ENCODE measurements at regions not wholly inside any gene's neighbourhood (a gene's known extent, or its start where the extent isn't known, plus 50 kb on each side); places are given as distances from the start of the nearest gene placed in this dataset.

DNA sequence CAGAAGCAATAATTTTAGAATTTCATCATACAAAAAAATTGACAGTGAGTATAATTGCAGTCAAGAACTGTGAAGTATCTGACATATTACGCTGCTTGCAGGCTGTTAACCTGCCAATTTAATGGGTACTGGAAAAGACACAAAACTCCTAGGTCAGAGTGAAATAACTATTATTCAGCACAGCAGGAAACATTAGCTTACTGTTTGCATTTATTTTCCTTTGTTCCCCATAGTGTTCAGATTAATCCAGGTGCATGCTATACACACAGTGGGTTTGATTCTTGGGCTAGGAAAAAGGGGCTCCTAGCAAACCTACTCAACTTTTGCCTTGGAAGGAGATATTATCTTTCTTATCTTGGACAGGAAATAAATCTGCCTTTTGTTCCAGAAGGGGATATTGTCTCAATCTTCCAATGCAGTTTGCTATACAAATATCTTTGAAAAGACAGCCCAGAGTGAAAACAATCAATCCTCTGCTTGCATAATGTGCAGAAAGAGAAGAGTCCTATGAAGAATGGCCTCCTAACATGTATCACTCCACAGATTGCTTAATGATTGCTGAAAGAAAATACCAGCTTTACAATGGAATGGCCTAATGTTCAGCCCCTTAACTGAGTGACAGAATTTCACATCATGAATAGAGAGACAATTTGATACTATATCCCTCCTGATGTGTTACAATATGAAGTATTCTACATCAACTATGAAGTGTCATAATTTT, 443.4 kb downstream of the TBC1D4 start:
- TF ChIP-seq POLR2AphosphoS5 (IDR thresholded peaks at IDR 0.05), result no peak
- TF ChIP-seq POLR2A (IDR thresholded peaks at IDR 0.05), result no peak
- TF ChIP-seq, protein P1, sequence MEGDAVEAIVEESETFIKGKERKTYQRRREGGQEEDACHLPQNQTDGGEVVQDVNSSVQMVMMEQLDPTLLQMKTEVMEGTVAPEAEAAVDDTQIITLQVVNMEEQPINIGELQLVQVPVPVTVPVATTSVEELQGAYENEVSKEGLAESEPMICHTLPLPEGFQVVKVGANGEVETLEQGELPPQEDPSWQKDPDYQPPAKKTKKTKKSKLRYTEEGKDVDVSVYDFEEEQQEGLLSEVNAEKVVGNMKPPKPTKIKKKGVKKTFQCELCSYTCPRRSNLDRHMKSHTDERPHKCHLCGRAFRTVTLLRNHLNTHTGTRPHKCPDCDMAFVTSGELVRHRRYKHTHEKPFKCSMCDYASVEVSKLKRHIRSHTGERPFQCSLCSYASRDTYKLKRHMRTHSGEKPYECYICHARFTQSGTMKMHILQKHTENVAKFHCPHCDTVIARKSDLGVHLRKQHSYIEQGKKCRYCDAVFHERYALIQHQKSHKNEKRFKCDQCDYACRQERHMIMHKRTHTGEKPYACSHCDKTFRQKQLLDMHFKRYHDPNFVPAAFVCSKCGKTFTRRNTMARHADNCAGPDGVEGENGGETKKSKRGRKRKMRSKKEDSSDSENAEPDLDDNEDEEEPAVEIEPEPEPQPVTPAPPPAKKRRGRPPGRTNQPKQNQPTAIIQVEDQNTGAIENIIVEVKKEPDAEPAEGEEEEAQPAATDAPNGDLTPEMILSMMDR (IDR thresholded peaks at IDR 0.05 in 8 of 11, conservative IDR thresholded peaks at IDR 0.05 in 3 of 11), result no peak
- Histone ChIP-seq H3K9me3 (peaks cover 0 to 41% (median 22%) of the 10 kb centered on the region in 8 donors), H3K4me1 (no peaks in the 10 kb centered on the region), H3K4me3 (no peak overlapping the region), H3K27ac (no peak overlapping the region), H3K36me3 (no peaks in the 10 kb centered on the region), H3K27me3 (replicated peaks in 1 of 7) (no peaks in the 10 kb centered on the region)
- WGBS, 5 donors, result 81 to 89% (median 87%) methylated on average over 1 of the region's 1 CpG
- intact Hi-C loops (cut with DNase I; ENCODE audit: low total_unique reads), result no loop called here
- DNase-seq, result no peak

GRCh38 chr13:75025956-75026355, 456.0 kb downstream of the TBC1D4 start:
- Histone ChIP-seq H3K27me3 (replicated peaks in 1 of 7) (no peaks in the 10 kb centered on the region), H3K9me3 (peaks cover 0 to 37% (median 10%) of the 10 kb centered on the region in 8 donors), H3K4me3 (no peak overlapping the region), H3K27ac (no peak overlapping the region), H3K4me1 (no peaks in the 10 kb centered on the region), H3K36me3 (no peaks in the 10 kb centered on the region)
- DNase-seq, result no peak
- intact Hi-C loops (cut with DNase I; ENCODE audit: low total_unique reads), result no loop called here
- WGBS, 5 donors, result 52 to 68% (median 56%) methylated on average over 2 of the region's 2 CpGs
- no peak for TF ChIP-seq POLR2A (IDR thresholded peaks at IDR 0.05)
- TF ChIP-seq, protein P1 (IDR thresholded peaks at IDR 0.05 in 8 of 11, conservative IDR thresholded peaks at IDR 0.05 in 3 of 11), result no peak
- no peak for TF ChIP-seq POLR2AphosphoS5 (IDR thresholded peaks at IDR 0.05)

DNA sequence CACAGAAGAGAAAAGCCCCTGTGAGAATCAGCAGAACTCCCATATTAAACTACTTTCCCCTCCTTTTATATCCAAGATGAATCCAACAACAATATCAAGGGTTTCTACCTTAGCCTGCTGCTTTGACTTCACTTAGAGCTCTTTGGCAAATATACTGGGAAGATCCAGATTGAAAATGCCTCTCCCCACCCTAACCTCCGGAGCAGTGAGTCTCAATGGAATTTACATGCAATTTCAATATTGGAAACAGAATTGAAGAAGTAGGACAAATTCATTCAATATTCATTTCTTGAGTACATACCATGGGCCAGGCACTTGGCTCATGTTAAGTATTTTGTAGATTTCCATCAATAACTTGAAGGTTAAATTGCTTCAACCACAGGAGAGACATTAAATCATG, 457.4 kb downstream of the TBC1D4 start:
- TF ChIP-seq POLR2AphosphoS5 (IDR thresholded peaks at IDR 0.05), result no peak
- TF ChIP-seq, protein P1 (IDR thresholded peaks at IDR 0.05 in 8 of 11, conservative IDR thresholded peaks at IDR 0.05 in 3 of 11), result no peak
- no peak for TF ChIP-seq POLR2A (IDR thresholded peaks at IDR 0.05)
- Histone ChIP-seq H3K27ac (no peak overlapping the region), H3K27me3 (replicated peaks in 1 of 7) (no peaks in the 10 kb centered on the region), H3K4me3 (no peak overlapping the region), H3K9me3 (peaks cover 0 to 29% (median 6%) of the 10 kb centered on the region in 8 donors), H3K4me1 (no peaks in the 10 kb centered on the region), H3K36me3 (no peaks in the 10 kb centered on the region)
- intact Hi-C loops (cut with DNase I; ENCODE audit: low total_unique reads), result no loop called here
- 79 to 92% (median 82%) methylated on average over 1 of the region's 1 CpG for WGBS, 5 donors
- DNase-seq, result no peak

- no peaks in the 10 kb centered on the region for H3K27me3 ChIP-seq (replicated peaks in 1 of 7)
- no peaks in the 10 kb centered on the region for H3K36me3 ChIP-seq
- H3K4me1 ChIP-seq, result no peaks in the 10 kb centered on the region
- TF ChIP-seq POLR2A (IDR thresholded peaks at IDR 0.05) (no peak), POLR2AphosphoS5 (IDR thresholded peaks at IDR 0.05) (no peak)
- TF ChIP-seq, protein P1 (IDR thresholded peaks at IDR 0.05 in 8 of 11, conservative IDR thresholded peaks at IDR 0.05 in 3 of 11), result no peak
- 89 to 98% (median 90%) methylated on average over 1 of the region's 1 CpG for WGBS, 5 donors
- no peak for DNase-seq
- H3K4me3 ChIP-seq, result no peak overlapping the region
- intact Hi-C loops (cut with DNase I; ENCODE audit: low total_unique reads), result no loop called here
- no peak overlapping the region for H3K27ac ChIP-seq
- peaks cover 0 to 24% (median under 1%) of the 10 kb centered on the region in 8 donors for H3K9me3 ChIP-seq
These were observed 458.4 kb downstream of the TBC1D4 start for GRCh38 chr13:75023609-75024008.

Measured in spleen (tissue), 11 donors.